CD4-positive, alpha-beta memory T cell (primary cell): ENCODE measurements at regions not wholly inside any gene's neighbourhood (a gene's known extent, or its start where the extent isn't known, plus 50 kb on each side); places are given as distances from the start of the nearest gene placed in this dataset.
"Not testable (repeated sequence)": the region's sequence is repeated elsewhere in the genome, so short reads cannot be mapped to it uniquely, and the experiment has no call there.

Source experiments
- CTCF ChIA-PET: fragments of 350-600 bp; sonication (Branson Sonifier 250); formaldehyde crosslinking; loops from one replicate; lab custom pipeline; 2021; ENCODE audit warnings: inconsistent platforms; ENCODE audit not compliant: partially characterized antibody; lab: Charles Lee
- POLR2A ChIA-PET: fragments of 350-600 bp; sonication (Branson Sonifier 250); formaldehyde crosslinking; loops from one replicate; lab custom pipeline; 2021; ENCODE audit not compliant: partially characterized antibody; lab: Charles Lee
- DNase-seq, 5 donors: peaks; one replicate each; pipeline versions ENCODE4 v3.0.0 to v3.0.0-alpha.2; 2020 to 2022; ENCODE audit warnings: mixed read lengths in 1 of 5
- H3K27ac ChIP-seq: one replicate; pipeline ENCODE4 v1.7.0; 2013; ENCODE audit warnings: low read depth, low read length
- H3K27me3 ChIP-seq: 2 replicates; pipeline ENCODE4 v1.7.0; 2013; ENCODE audit warnings: mild to moderate bottlenecking, low read length, moderate library complexity; ENCODE audit not compliant: insufficient read depth
- H3K36me3 ChIP-seq: 2 replicates; pipeline ENCODE4 v1.7.0; 2013; ENCODE audit warnings: mild to moderate bottlenecking, low read length, moderate library complexity; ENCODE audit not compliant: insufficient read depth
- H3K4me1 ChIP-seq: 2 replicates; pipeline ENCODE4 v1.7.0; 2013; ENCODE audit warnings: mild to moderate bottlenecking, low read length, moderate library complexity; ENCODE audit not compliant: insufficient read depth
- H3K4me3 ChIP-seq, 2 donors: one replicate each; pipeline ENCODE4 v1.7.0; 2013; ENCODE audit warnings: low read length in 2 of 2, mild to moderate bottlenecking in 1 of 2
- H3K9me3 ChIP-seq, 2 donors: one replicate each; pipeline ENCODE4 v1.7.0; 2013; ENCODE audit warnings: low read length in 2 of 2, control low read depth in 1 of 2; ENCODE audit not compliant: control insufficient read depth in 1 of 2
- H3K27ac Mint-ChIP-seq, 7 donors: one replicate each; pipeline ENCODE4 v1.8.0; 2020 to 2021; ENCODE audit warnings: mixed read lengths in 7 of 7, mild to moderate bottlenecking in 6 of 7, inconsistent platforms in 3 of 7, moderate library complexity in 3 of 7
- H3K27me3 Mint-ChIP-seq, 2 donors: one replicate each; pipeline ENCODE4 v1.8.0; 2020 to 2021; ENCODE audit warnings: mixed read lengths in 2 of 2
- H3K36me3 Mint-ChIP-seq, 2 donors: one replicate each; pipeline ENCODE4 v1.8.0; 2020 to 2021; ENCODE audit warnings: mixed read lengths in 2 of 2, inconsistent platforms in 1 of 2, mild to moderate bottlenecking in 1 of 2
- H3K4me1 Mint-ChIP-seq, 4 donors: one replicate each; pipeline ENCODE4 v1.8.0; 2020 to 2021; ENCODE audit warnings: mixed read lengths in 4 of 4, mild to moderate bottlenecking in 1 of 4
- H3K4me3 Mint-ChIP-seq, 8 donors: one replicate each; pipeline ENCODE4 v1.8.0; 2020 to 2021; ENCODE audit warnings: mixed read lengths in 8 of 8, mild to moderate bottlenecking in 7 of 8, moderate library complexity in 6 of 8, inconsistent platforms in 3 of 8
- H3K9me3 Mint-ChIP-seq, 8 donors: one replicate each; pipeline ENCODE4 v1.8.0; 2020 to 2021; ENCODE audit warnings: mixed read lengths in 8 of 8, mild to moderate bottlenecking in 5 of 8, inconsistent platforms in 3 of 8, moderate library complexity in 1 of 8
- intact Hi-C: fragments of 100-400 bp; cut with micrococcal nuclease; formaldehyde crosslinking; loops from one replicate; pipeline ENCODE4 v1.15.1; 2023

DNA sequence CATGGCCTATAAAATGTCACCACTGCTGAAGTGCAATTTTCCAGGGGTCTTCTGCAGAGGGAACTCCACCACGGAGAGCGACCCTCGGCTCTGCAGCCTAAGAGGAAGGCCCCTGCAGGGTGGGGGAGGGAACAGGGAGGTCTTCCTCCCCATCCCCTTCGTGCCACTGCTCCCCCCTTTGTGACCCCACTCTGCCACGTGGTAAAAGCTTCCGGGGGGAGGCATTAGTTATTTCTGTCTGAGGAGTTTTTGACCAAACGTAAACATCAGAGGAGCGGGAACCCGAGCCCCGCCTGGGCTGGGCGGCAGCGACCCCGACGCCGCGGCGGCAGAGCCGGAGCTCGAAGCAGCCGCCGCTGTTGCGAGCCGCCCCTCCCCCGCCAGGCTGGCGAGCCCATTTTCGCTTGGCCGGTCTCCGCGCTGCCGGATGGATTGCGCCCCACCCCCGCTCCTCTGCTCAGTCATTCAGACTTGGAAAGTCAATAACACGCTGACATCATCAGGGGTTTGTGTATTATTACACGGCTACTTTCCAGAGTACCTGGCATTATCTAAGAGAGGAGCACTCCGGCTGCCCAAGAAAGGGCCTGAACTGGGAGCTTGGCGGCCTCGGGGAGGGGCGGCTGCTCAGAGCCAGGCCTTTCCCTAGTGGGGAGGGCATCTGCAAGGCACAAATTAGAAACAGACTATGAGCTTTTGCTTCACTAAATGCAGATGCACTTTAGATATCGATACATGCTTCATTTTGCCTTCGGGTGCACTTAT lies 162.5 kb upstream of the TBL1XR1 start:
- H3K27me3 Mint-ChIP-seq, result peaks cover 1 to 7% of the 10 kb centered on the region in 2 donors
- H3K27ac Mint-ChIP-seq, result peak overlapping the region; percentile 96 to 100 (median 99)
- peaks cover 0 to 12% of the 10 kb centered on the region in 2 donors for H3K36me3 Mint-ChIP-seq
- H3K4me3 Mint-ChIP-seq, result peak overlapping the region; percentile 88 to 98 (median 94)
- Histone ChIP-seq H3K4me1 (peaks cover 50% of the 10 kb centered on the region), H3K36me3 (no peaks in the 10 kb centered on the region), H3K27ac (peak overlapping the region; percentile 96), H3K27me3 (no peaks in the 10 kb centered on the region), H3K4me3 (peak overlapping the region; percentile 54 to 65), H3K9me3 (no peaks in the 10 kb centered on the region)
- ChIA-PET POLR2A (interaction anchor here (0.7 to 8.1 kb wide), 48 partner anchors 10 to 418 kb away, joined by 3 to 529 read pairs (median 5); partner anchors contain the start of gene TBL1XR1), CTCF (interaction anchor here (0.6 to 8.7 kb wide), 24 partner anchors 12 to 1035 kb away, joined by 3 to 126 read pairs (median 4); partner anchors contain the start of gene TBL1XR1)
- H3K9me3 Mint-ChIP-seq, result peaks cover 0 to 12% (median 0%) of the 10 kb centered on the region in 8 donors
- DNase-seq, result peak; percentile 95 to 96 (median 96)
- intact Hi-C loops, result loop anchor here (1.0 to 10.0 kb wide), 14 partner anchors 14 to 795 kb away; no protein-coding TSS in a partner anchor
- H3K4me1 Mint-ChIP-seq, result peaks cover 33 to 63% (median 49%) of the 10 kb centered on the region in 4 donors

DNA sequence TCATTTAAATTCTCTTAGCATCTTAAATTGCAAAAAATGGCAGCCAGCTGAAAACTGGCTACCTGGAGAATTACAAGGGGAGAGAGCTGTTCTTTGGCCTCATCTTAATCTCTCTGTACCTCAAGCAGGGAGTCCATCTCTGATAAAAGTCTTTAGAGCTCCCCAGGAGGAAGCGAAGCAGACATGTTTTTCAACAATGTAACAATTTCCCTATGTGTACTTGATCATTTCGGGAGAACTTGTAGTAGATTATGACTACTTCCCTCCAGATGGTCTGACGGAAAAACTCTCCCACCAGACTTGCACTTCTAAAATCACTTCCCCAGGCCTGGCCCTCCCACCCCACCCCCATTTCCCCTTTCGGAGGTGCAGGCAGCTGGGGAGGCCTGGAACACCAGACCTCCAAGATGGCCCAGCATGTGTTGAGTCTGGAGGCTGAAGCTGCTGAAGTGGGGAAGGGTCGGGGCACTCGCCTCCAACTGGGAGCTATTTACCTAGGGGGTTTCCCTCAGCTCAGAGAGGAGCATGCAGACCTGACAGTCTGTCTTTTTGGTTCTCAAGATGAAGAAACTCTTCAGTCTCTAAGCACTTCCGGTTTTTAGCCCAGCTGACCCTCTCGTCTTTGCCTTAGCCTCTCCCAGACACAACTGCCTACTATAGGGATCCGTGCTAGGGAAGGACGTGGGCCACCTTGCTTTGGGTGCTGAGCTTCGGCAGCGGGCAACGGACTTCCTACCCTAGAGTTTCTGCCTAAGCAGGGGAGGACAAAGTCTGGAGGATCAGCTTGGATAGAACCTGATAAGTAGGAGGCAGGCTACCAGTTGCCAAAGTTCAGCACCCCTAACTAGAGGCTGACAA lies 164.0 kb upstream of the TBL1XR1 start:
- H3K27me3 ChIP-seq, result no peaks in the 10 kb centered on the region
- CTCF ChIA-PET, result interaction anchor here (0.6 to 8.7 kb wide), 14 partner anchors 9 to 791 kb away, joined by 3 to 126 read pairs (median 4); partner anchors contain the start of gene TBL1XR1
- no peak for DNase-seq
- Mint-ChIP-seq H3K36me3 (peaks cover 0 to 12% of the 10 kb centered on the region in 2 donors), H3K27me3 (peaks cover 1 to 7% of the 10 kb centered on the region in 2 donors), H3K27ac (peak overlapping the region; percentile 96 to 100 (median 99)), H3K9me3 (peaks cover 0 to 12% (median 0%) of the 10 kb centered on the region in 8 donors), H3K4me1 (peaks cover 33 to 59% (median 47%) of the 10 kb centered on the region in 4 donors), H3K4me3 (peak overlapping the region; percentile 88 to 98 (median 94))
- no peaks in the 10 kb centered on the region for H3K36me3 ChIP-seq
- H3K4me3 ChIP-seq, result peak overlapping the region in 1 of 2 donors; percentile 65
- POLR2A ChIA-PET, result interaction anchor here (0.7 to 8.1 kb wide), 20 partner anchors 21 to 301 kb away, joined by 3 to 529 read pairs (median 8); partner anchors contain the start of gene TBL1XR1
- intact Hi-C loops, result loop anchor here (2.0 to 10.0 kb wide), 5 partner anchors 66 to 793 kb away; no protein-coding TSS in a partner anchor
- H3K9me3 ChIP-seq, result no peaks in the 10 kb centered on the region
- peaks cover 50% of the 10 kb centered on the region for H3K4me1 ChIP-seq
- H3K27ac ChIP-seq, result peak overlapping the region; percentile 96

DNA sequence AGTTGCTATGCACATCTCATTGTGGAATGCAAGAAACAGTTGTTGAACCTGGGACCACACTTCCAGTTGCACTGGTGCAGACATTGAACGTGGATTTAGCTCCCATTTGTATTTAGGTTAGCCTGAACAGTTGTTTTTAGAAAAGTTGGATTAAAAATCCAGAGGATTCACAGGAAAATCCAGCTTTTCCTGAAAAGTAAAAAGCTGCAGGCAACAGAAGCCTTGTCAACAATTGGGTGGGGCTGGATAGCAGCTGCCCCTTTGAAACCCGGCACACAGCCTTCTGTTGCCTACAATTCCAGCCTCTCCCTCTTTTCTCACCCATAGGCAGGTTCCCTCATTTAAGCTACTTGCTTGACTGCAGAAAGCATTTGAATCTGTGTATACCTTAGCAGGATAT lies 165.3 kb upstream of the TBL1XR1 start:
- H3K36me3 Mint-ChIP-seq, result peaks cover 0 to 12% of the 10 kb centered on the region in 2 donors
- H3K9me3 ChIP-seq, result no peaks in the 10 kb centered on the region
- peak overlapping the region in 4 of 7 donors; percentile 3 to 78 (median 22) for H3K27ac Mint-ChIP-seq
- ChIA-PET CTCF (interaction anchor here (1.0 to 8.7 kb wide), 4 partner anchors 9 to 311 kb away, joined by 3 to 126 read pairs (median 5); partner anchors contain the start of gene TBL1XR1), POLR2A (interaction anchor here (1.7 to 8.1 kb wide), 2 partner anchors 165 to 236 kb away, joined by 3 to 529 read pairs; partner anchors contain the start of gene TBL1XR1)
- no peaks in the 10 kb centered on the region for H3K36me3 ChIP-seq
- no peaks in the 10 kb centered on the region for H3K27me3 ChIP-seq
- H3K27ac ChIP-seq, result no peak overlapping the region
- DNase-seq, result no peak
- H3K4me1 ChIP-seq, result peaks cover 39% of the 10 kb centered on the region
- H3K4me1 Mint-ChIP-seq, result peaks cover 26 to 47% (median 38%) of the 10 kb centered on the region in 4 donors
- H3K9me3 Mint-ChIP-seq, result peaks cover 0 to 12% (median 0%) of the 10 kb centered on the region in 8 donors
- H3K27me3 Mint-ChIP-seq, result peaks cover 1 to 7% of the 10 kb centered on the region in 2 donors
- H3K4me3 ChIP-seq, result no peak overlapping the region
- peak overlapping the region in 3 of 8 donors; percentile 17 to 44 (median 39) for H3K4me3 Mint-ChIP-seq
- intact Hi-C loops, result loop anchor here (5.0 to 10.0 kb wide), 4 partner anchors 65 to 792 kb away; no protein-coding TSS in a partner anchor

DNA sequence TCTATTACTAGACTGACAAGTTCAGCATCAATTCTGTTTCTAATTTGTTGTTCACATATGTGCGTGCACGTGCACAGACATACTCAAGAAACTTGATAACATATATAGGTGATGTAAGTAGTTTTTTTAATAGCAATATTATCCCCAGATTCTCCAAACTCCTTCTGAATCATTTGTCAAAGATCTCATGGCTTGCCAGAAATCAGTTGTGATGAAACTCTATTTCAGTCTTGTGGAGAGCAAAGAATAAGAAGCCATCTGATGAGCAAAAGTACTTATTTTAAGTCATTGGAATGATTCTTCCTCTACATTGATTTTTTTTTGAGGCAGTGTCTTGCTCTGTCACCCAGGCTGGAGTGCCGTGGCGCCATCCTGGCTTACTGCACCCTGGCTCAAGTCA lies 167.0 kb upstream of the TBL1XR1 start:
- intact Hi-C loops, result loop anchor here (5.0 to 10.0 kb wide), 4 partner anchors 63 to 791 kb away; no protein-coding TSS in a partner anchor
- ChIA-PET CTCF (interaction anchor here (0.9 to 8.7 kb wide), 3 partner anchors 165 to 412 kb away, joined by 3 to 126 read pairs (median 3); partner anchors contain the start of gene TBL1XR1), POLR2A (interaction anchor here (1.7 kb wide), 1 partner anchor 234 kb away, joined by 3 read pairs; no protein-coding TSS in a partner anchor)
- H3K9me3 Mint-ChIP-seq, result peaks cover 0 to 12% (median 0%) of the 10 kb centered on the region in 8 donors
- Histone ChIP-seq H3K27me3 (no peaks in the 10 kb centered on the region), H3K9me3 (no peaks in the 10 kb centered on the region), H3K36me3 (no peaks in the 10 kb centered on the region), H3K4me1 (peaks cover 23% of the 10 kb centered on the region), H3K4me3 (no peak overlapping the region), H3K27ac (no peak overlapping the region)
- H3K4me1 Mint-ChIP-seq, result peaks cover 13 to 31% (median 23%) of the 10 kb centered on the region in 4 donors
- H3K4me3 Mint-ChIP-seq, result no peak overlapping the region
- DNase-seq, result no peak
- H3K36me3 Mint-ChIP-seq, result peaks cover 0 to 12% of the 10 kb centered on the region in 2 donors
- H3K27ac Mint-ChIP-seq, result peak overlapping the region in 1 of 7 donors; percentile 41
- peaks cover 1 to 7% of the 10 kb centered on the region in 2 donors for H3K27me3 Mint-ChIP-seq

DNA sequence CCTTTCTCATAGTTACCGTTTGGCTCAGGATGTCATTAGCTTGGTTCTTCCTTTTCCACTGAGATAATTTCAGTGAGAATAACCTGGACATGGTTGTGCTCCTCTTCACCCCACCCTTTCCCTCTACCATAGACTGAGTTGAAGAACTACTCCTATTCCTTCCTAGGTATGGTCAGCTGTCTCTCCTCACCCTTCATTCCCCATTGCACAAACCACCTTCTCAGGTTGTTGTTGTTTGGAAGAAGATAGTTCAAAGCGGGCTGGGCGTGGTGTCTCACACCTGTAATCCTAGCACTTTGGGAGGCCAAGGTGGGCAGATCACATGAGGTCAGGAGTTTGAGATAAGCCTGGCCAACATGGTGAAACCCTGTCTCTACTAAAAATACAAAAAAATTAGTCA lies 168.0 kb upstream of the TBL1XR1 start:
- POLR2A ChIA-PET, result interaction anchor here (1.1 kb wide), 1 partner anchor 169 kb away, joined by 3 read pairs; no protein-coding TSS in a partner anchor
- H3K4me1 ChIP-seq, result peaks cover 19% of the 10 kb centered on the region
- H3K4me3 Mint-ChIP-seq, H3K27me3 ChIP-seq, H3K27me3 Mint-ChIP-seq, H3K9me3 Mint-ChIP-seq, DNase-seq, H3K9me3 ChIP-seq, H3K4me3 ChIP-seq, H3K36me3 ChIP-seq, H3K27ac ChIP-seq, H3K36me3 Mint-ChIP-seq, CTCF ChIA-PET: not testable (repeated sequence)
- Mint-ChIP-seq H3K27ac (peak overlapping the region in 2 of 7 donors; percentile 35 to 60), H3K4me1 (peaks cover 11 to 22% (median 16%) of the 10 kb centered on the region in 4 donors)
- intact Hi-C loops, result loop anchor here (10.0 kb wide), 2 partner anchors 280 to 790 kb away; no protein-coding TSS in a partner anchor

DNA sequence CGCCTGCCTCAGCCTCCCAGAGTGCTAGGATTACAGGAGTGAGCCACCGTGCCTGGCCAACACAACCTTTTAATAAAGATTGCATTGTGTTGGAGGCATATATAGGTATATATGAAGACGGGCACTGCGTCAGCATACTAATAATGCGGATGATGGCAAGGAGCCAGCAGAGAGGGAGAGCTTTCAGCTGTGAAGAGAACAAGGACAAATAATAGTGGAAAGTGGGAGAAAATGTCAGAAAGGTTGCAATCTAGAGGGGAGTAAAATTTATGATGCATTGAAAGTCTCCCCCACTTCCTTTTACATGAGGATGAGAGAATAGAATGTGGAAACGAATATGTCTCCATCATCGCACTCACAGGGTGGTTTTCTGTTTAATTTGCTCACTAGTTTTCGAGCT lies 170.5 kb upstream of the TBL1XR1 start:
- H3K9me3 Mint-ChIP-seq, result no peaks in the 10 kb centered on the region
- no peak overlapping the region for H3K4me3 Mint-ChIP-seq
- no peaks in the 10 kb centered on the region for H3K9me3 ChIP-seq
- no peak for DNase-seq
- no peaks in the 10 kb centered on the region for H3K27me3 ChIP-seq
- no peaks in the 10 kb centered on the region for H3K36me3 Mint-ChIP-seq
- H3K4me3 ChIP-seq, result no peak overlapping the region
- ChIA-PET POLR2A (interaction anchor here (1.2 kb wide), 1 partner anchor 194 kb away, joined by 3 read pairs; no protein-coding TSS in a partner anchor), CTCF (interaction anchor here (1.1 kb wide), 1 partner anchor 50 kb away, joined by 3 read pairs; no protein-coding TSS in a partner anchor)
- H3K4me1 Mint-ChIP-seq, result peaks cover 0 to 3% (median 2%) of the 10 kb centered on the region in 4 donors
- H3K27ac Mint-ChIP-seq, result peak overlapping the region in 1 of 7 donors; percentile 22
- intact Hi-C loops, result loop anchor here (10.0 kb wide), 2 partner anchors 277 to 787 kb away; no protein-coding TSS in a partner anchor
- no peak overlapping the region for H3K27ac ChIP-seq
- H3K27me3 Mint-ChIP-seq, result no peaks in the 10 kb centered on the region
- no peaks in the 10 kb centered on the region for H3K4me1 ChIP-seq
- no peaks in the 10 kb centered on the region for H3K36me3 ChIP-seq
